ENCODE measurements at regions not wholly inside any gene's neighbourhood (a gene's known extent, or its start where the extent isn't known, plus 50 kb on each side); places are given as distances from the start of the nearest gene placed in this dataset.

DNA sequence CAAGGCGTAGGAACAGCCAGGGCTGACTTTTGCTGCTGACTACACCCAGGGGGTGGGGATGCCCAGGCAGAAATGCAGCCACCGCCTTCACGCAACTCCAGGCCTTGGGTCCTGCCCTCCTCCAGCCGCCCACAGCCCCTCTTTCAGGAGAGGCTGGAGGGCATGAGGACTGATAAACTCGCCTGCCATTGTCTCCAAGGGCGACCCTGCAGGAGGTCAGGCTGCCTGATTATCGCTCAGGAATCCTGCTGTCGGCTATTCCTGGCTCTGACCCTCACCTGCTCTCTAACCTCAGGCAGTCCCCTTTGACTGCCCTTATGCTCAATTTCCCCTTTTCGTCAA is 62.0 kb upstream of the HDDC2 start:
- TF ChIP-seq POLR2A (IDR thresholded peaks at IDR 0.05), result no peak
- TF ChIP-seq, protein P1, sequence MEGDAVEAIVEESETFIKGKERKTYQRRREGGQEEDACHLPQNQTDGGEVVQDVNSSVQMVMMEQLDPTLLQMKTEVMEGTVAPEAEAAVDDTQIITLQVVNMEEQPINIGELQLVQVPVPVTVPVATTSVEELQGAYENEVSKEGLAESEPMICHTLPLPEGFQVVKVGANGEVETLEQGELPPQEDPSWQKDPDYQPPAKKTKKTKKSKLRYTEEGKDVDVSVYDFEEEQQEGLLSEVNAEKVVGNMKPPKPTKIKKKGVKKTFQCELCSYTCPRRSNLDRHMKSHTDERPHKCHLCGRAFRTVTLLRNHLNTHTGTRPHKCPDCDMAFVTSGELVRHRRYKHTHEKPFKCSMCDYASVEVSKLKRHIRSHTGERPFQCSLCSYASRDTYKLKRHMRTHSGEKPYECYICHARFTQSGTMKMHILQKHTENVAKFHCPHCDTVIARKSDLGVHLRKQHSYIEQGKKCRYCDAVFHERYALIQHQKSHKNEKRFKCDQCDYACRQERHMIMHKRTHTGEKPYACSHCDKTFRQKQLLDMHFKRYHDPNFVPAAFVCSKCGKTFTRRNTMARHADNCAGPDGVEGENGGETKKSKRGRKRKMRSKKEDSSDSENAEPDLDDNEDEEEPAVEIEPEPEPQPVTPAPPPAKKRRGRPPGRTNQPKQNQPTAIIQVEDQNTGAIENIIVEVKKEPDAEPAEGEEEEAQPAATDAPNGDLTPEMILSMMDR (IDR thresholded peaks at IDR 0.05), result no peak
